Right kidney (tissue), 1 donor: ENCODE measurements at regions not wholly inside any gene's neighbourhood (a gene's known extent, or its start where the extent isn't known, plus 50 kb on each side); places are given as distances from the start of the nearest gene placed in this dataset.

Source experiments
- DNase-seq: peaks from one replicate; pipeline ENCODE4 v3.0.0-alpha.2; 2016

- DNase-seq = no peak
These were observed 381.8 kb downstream of the MTX2 start for GRCh38 chr2:176650838-176651555.

- no peak for DNase-seq
These were observed 383.3 kb downstream of the MTX2 start for GRCh38 chr2:176652300-176653182.

GRCh38 chr2:176653479-176654443, 384.5 kb downstream of the MTX2 start:
- peak; percentile 64 for DNase-seq

- no peak for DNase-seq
These were observed 387.0 kb downstream of the MTX2 start for GRCh38 chr2:176656038-176656775.

GRCh38 chr2:176656776-176657140, 387.5 kb downstream of the MTX2 start:
- no peak for DNase-seq

GRCh38 chr2:176657393-176657792, 388.2 kb downstream of the MTX2 start:
- DNase-seq = no peak

- DNase-seq = no peak
These were observed 389.5 kb downstream of the MTX2 start for GRCh38 chr2:176658708-176659107.

GRCh38 chr2:176662753-176663152, 393.5 kb downstream of the MTX2 start:
- no peak for DNase-seq

GRCh38 chr2:176664478-176664877, 395.2 kb downstream of the MTX2 start:
- no peak for DNase-seq

- no peak for DNase-seq
These were observed 395.8 kb downstream of the MTX2 start for GRCh38 chr2:176665086-176665485.

- DNase-seq = no peak
These were observed 399.7 kb downstream of the MTX2 start for GRCh38 chr2:176668912-176669311.

GRCh38 chr2:176669398-176670174, 400.3 kb downstream of the MTX2 start:
- DNase-seq = no peak

- no peak for DNase-seq
These were observed 406.2 kb downstream of the MTX2 start for GRCh38 chr2:176675271-176675949.

- no peak for DNase-seq
These were observed 408.6 kb downstream of the MTX2 start for GRCh38 chr2:176677746-176678265.

GRCh38 chr2:176678571-176678970, 409.3 kb downstream of the MTX2 start:
- no peak for DNase-seq

- no peak for DNase-seq
These were observed 409.9 kb downstream of the MTX2 start for GRCh38 chr2:176679061-176679669.

- DNase-seq = no peak
These were observed 411.8 kb downstream of the MTX2 start for GRCh38 chr2:176680916-176681516.

- no peak for DNase-seq
These were observed 412.4 kb downstream of the MTX2 start for GRCh38 chr2:176681584-176682115.

- no peak for DNase-seq
These were observed 413.0 kb downstream of the MTX2 start for GRCh38 chr2:176682278-176682677.
